Endothelial cell of umbilical vein (primary cell): ENCODE measurements at regions not wholly inside any gene's neighbourhood (a gene's known extent, or its start where the extent isn't known, plus 50 kb on each side); places are given as distances from the start of the nearest gene placed in this dataset.

Experiments
- BruUV-seq: library from RNA; stranded (reverse); fragments of 400-500 nt; replicated peaks from 2 replicates; lab custom pipeline; 2021; lab: Mats Ljungman, UMichigan
- CTCF ChIA-PET: fragments of 300-600, 350-600 bp; sonication (Branson Sonifier 250); formaldehyde crosslinking; loops from one replicate; lab custom pipeline; 2021; ENCODE audit warnings: antibody characterized with exemption, inconsistent platforms; lab: Charles Lee
- POLR2A ChIA-PET: fragments of 300-600, 350-600 bp; sonication (Branson Sonifier 250); formaldehyde crosslinking; loops from one replicate; lab custom pipeline; 2021; ENCODE audit warnings: antibody characterized with exemption, inconsistent platforms; lab: Charles Lee
- DNase-seq: peaks from one replicate; pipeline ENCODE4 v3.0.0-alpha.2; 2011; ENCODE audit warnings: low read depth, low spot score
- FAIRE-seq: peaks from 2 replicates; lab custom pipeline; 2011; peaks lifted over from hg19 to GRCh38; lab: Jason Lieb, UNC
- H2AFZ ChIP-seq: 2 replicates; pipeline ENCODE4 v1.6.0; 2012; ENCODE audit warnings: low read depth, low read length, control low read depth, inconsistent platforms
- H3K27ac ChIP-seq: 2 replicates; pipeline ENCODE4 v1.5.1; 2011; ENCODE audit warnings: low read depth, mild to moderate bottlenecking, control low read depth, low read length, moderate library complexity; ENCODE audit not compliant: insufficient read depth
- H3K27me3 ChIP-seq, 2 experiments: 2 replicates each; pipeline versions ENCODE4 v1.6.0 to v1.6.1; 2011; ENCODE audit warnings: low read length in 2 of 2, mixed read lengths in 1 of 2; ENCODE audit not compliant: control insufficient read depth in 2 of 2, insufficient read depth in 2 of 2
- H3K36me3 ChIP-seq, 2 experiments: 2 replicates in 1 of 2; 3 replicates in 1 of 2; pipeline ENCODE4 v1.5.1; 2011; ENCODE audit warnings: low read length in 2 of 2, mild to moderate bottlenecking in 1 of 2, moderate library complexity in 1 of 2; ENCODE audit not compliant: control insufficient read depth in 2 of 2, insufficient read depth in 2 of 2; ENCODE audit errors: extremely low read depth in 1 of 2
- H3K4me1 ChIP-seq: 3 replicates; pipeline ENCODE4 v1.5.1; 2011; ENCODE audit warnings: mild to moderate bottlenecking, low read length; ENCODE audit not compliant: control insufficient read depth, insufficient read depth; ENCODE audit errors: extremely low read depth
- H3K4me2 ChIP-seq: 2 replicates; pipeline ENCODE4 v1.6.1; 2011; ENCODE audit warnings: low read length, control low read depth, mixed read lengths; ENCODE audit not compliant: insufficient read depth
- H3K4me3 ChIP-seq, 3 experiments: fragments of 200-600 bp in 1 of 3; sonication (generic), shearing (Covaris generic) in 1 of 3; replicated peaks in 1 of 3; 2 replicates each; pipeline ENCODE4 v1.5.1; 2011 to 2016; ENCODE audit warnings: control low read depth in 3 of 3, low read length in 3 of 3, mild to moderate bottlenecking in 2 of 3, inconsistent platforms in 1 of 3, low read depth in 1 of 3, moderate library complexity in 1 of 3; ENCODE audit not compliant: insufficient read depth in 1 of 3
- H3K79me2 ChIP-seq: 2 replicates; pipeline ENCODE4 v1.6.0; 2012; ENCODE audit warnings: low read length, inconsistent platforms; ENCODE audit not compliant: control insufficient read depth, insufficient read depth
- H3K9ac ChIP-seq: replicated peaks from 2 replicates; pipeline ENCODE3; 2011; ENCODE audit warnings: low read length, control low read depth; ENCODE audit not compliant: insufficient read depth; ENCODE audit errors: extremely low read depth
- H3K9me1 ChIP-seq: replicated peaks from 3 replicates; pipeline ENCODE4 v1.6.0; 2011; ENCODE audit warnings: mild to moderate bottlenecking, low read length; ENCODE audit not compliant: control insufficient read depth, insufficient read depth; ENCODE audit errors: extremely low read depth
- H3K9me3 ChIP-seq: replicated peaks from 2 replicates; pipeline ENCODE4 v1.5.1; 2012; ENCODE audit warnings: low read length, inconsistent platforms; ENCODE audit not compliant: control insufficient read depth, insufficient read depth
- H4K20me1 ChIP-seq: replicated peaks from 2 replicates; pipeline ENCODE3; 2011; ENCODE audit warnings: mild to moderate bottlenecking, low read length; ENCODE audit not compliant: control insufficient read depth, insufficient read depth; ENCODE audit errors: extremely low read depth
- EZH2 ChIP-seq: IDR thresholded peaks from 2 replicates; pipeline ENCODE4 v1.6.1; 2012; ENCODE audit warnings: borderline replicate concordance, low read depth, mild to moderate bottlenecking, moderate library complexity, low read length, inconsistent platforms; ENCODE audit not compliant: severe bottlenecking
- FOS ChIP-seq: IDR thresholded peaks from 2 replicates; pipeline ENCODE4 v1.6.1; 2011; ENCODE audit warnings: mild to moderate bottlenecking, low read length, moderate library complexity, borderline replicate concordance; ENCODE audit not compliant: insufficient read depth
- MAX ChIP-seq: IDR thresholded peaks from 2 replicates; pipeline ENCODE4 v1.6.1; 2011; ENCODE audit not compliant: insufficient read depth, insufficient read length
- MYC ChIP-seq: IDR thresholded peaks from one replicate; pipeline ENCODE4 v1.6.1; 2011; ENCODE audit warnings: mild to moderate bottlenecking, low read depth, low read length
- POLR2A ChIP-seq: IDR thresholded peaks from 2 replicates; pipeline ENCODE4 v1.6.1; 2012; ENCODE audit warnings: low read depth, mild to moderate bottlenecking, control low read depth, low read length
- POLR2AphosphoS5 ChIP-seq: IDR thresholded peaks from 2 replicates; pipeline ENCODE4 v1.6.1; 2012; ENCODE audit warnings: low read depth, mild to moderate bottlenecking, control low read depth, low read length, moderate library complexity; ENCODE audit not compliant: insufficient read depth
- dilution Hi-C: fragments of 300-500 bp; cut with MboI; formaldehyde crosslinking; loops from one replicate; pipeline ENCODE4 v1.15.0; 2019; ENCODE audit warnings: low sequenced_read_pairs; ENCODE audit not compliant: extremely low pct_ligation_motif_present
- intact Hi-C: fragments of 100-400 bp; cut with micrococcal nuclease; formaldehyde crosslinking; loops from one replicate; pipeline ENCODE4 v1.10.0; 2022
- TF ChIP-seq, protein P1 (sequence below), 2 donors: IDR thresholded peaks; 1 replicate in 1 of 2; 2 replicates in 1 of 2; pipeline ENCODE4 v1.5.1; 2011; ENCODE audit warnings: low read length in 2 of 2, mild to moderate bottlenecking in 2 of 2, moderate library complexity in 2 of 2, control low read depth in 1 of 2, inconsistent platforms in 1 of 2, low read depth in 1 of 2; ENCODE audit not compliant: insufficient read depth in 1 of 2; ENCODE audit errors: extremely low read depth in 1 of 2

- H3K9me3 ChIP-seq = peaks cover 12% of the 10 kb centered on the region
- intact Hi-C loops (no loop called here), dilution Hi-C loops (no loop called here)
- no peaks in the 10 kb centered on the region for H3K79me2 ChIP-seq
- H3K4me1 ChIP-seq = no peaks in the 10 kb centered on the region
- no peak overlapping the region for H3K27ac ChIP-seq
- ChIA-PET CTCF (no interaction called here), POLR2A (no interaction called here)
- TF ChIP-seq POLR2AphosphoS5 (no peak), MAX (no peak), POLR2A (no peak), MYC (no peak), EZH2 (no peak)
- TF ChIP-seq, protein P1, sequence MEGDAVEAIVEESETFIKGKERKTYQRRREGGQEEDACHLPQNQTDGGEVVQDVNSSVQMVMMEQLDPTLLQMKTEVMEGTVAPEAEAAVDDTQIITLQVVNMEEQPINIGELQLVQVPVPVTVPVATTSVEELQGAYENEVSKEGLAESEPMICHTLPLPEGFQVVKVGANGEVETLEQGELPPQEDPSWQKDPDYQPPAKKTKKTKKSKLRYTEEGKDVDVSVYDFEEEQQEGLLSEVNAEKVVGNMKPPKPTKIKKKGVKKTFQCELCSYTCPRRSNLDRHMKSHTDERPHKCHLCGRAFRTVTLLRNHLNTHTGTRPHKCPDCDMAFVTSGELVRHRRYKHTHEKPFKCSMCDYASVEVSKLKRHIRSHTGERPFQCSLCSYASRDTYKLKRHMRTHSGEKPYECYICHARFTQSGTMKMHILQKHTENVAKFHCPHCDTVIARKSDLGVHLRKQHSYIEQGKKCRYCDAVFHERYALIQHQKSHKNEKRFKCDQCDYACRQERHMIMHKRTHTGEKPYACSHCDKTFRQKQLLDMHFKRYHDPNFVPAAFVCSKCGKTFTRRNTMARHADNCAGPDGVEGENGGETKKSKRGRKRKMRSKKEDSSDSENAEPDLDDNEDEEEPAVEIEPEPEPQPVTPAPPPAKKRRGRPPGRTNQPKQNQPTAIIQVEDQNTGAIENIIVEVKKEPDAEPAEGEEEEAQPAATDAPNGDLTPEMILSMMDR (IDR thresholded peaks at IDR 0.05; ENCODE audit: extremely low read depth in 1 of 2, insufficient read depth in 1 of 2, low read depth in 1 of 2, low read length in 2 of 2) = no peak
- no peak overlapping the region for H2AFZ ChIP-seq
- BruUV-seq = no TSS peak
- DNase-seq (no peak), FAIRE-seq (no peak)
- no peaks in the 10 kb centered on the region for H3K27me3 ChIP-seq
- no peak overlapping the region for H3K4me2 ChIP-seq
- no peaks in the 10 kb centered on the region for H3K9me1 ChIP-seq
- H3K9ac ChIP-seq = no peak overlapping the region
- no peak overlapping the region for H3K4me3 ChIP-seq
- H4K20me1 ChIP-seq = no peaks in the 10 kb centered on the region
- H3K36me3 ChIP-seq = no peaks in the 10 kb centered on the region
Measured at GRCh38 chr20:21788082-21788481, 82.6 kb downstream of the PAX1 start.

DNA sequence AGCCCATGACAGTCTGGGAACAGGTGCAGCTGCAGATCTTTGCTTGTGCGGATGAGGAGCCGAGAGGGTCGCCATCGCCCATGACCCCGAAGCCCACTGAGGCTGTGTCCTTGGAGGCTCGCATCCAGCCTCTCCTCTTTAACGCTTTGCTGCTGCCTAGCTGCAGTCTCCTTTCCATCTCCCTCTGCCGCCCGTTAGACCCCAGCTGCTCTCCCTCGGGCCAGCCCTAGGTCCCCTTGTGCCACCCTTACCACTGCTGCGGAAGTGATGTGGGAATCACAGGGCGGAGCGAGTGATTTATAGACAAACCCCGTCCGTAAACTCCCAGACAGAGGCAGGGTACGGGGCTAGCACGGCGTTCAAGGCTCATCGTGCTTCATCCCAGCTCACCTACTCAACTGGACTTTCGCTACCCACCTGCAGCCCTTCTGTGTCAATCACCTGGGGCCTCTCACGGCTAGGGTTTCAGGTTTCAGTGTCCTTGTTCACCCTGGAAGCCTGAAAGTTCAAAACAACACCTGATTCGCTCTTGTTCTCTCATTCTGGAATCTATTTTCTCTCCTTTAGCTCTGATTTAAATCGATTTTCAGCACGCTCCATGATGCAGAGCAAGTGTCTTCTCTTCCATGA, 76.1 kb downstream of the PAX1 start:
- Histone ChIP-seq H3K27ac (no peak overlapping the region), H3K4me2 (no peak overlapping the region), H3K4me3 (no peak overlapping the region), H3K27me3 (no peaks in the 10 kb centered on the region), H3K9me3 (peaks cover 10% of the 10 kb centered on the region), H3K79me2 (no peaks in the 10 kb centered on the region), H3K9ac (no peak overlapping the region), H2AFZ (no peak overlapping the region), H3K4me1 (no peaks in the 10 kb centered on the region), H4K20me1 (no peaks in the 10 kb centered on the region), H3K9me1 (no peaks in the 10 kb centered on the region), H3K36me3 (no peaks in the 10 kb centered on the region)
- CTCF ChIA-PET = no interaction called here
- intact Hi-C loops = no loop called here
- DNase-seq = no peak
- no TSS peak for BruUV-seq
- dilution Hi-C loops = no loop called here
- TF ChIP-seq EZH2 (no peak), FOS (no peak)
- FAIRE-seq = no peak
- POLR2A ChIA-PET = no interaction called here
